ENCODE measurements at regions not wholly inside any gene's neighbourhood (a gene's known extent, or its start where the extent isn't known, plus 50 kb on each side); places are given as distances from the start of the nearest gene placed in this dataset.
"Not testable (repeated sequence)": the region's sequence is repeated elsewhere in the genome, so short reads cannot be mapped to it uniquely, and the experiment has no call there.

DNA sequence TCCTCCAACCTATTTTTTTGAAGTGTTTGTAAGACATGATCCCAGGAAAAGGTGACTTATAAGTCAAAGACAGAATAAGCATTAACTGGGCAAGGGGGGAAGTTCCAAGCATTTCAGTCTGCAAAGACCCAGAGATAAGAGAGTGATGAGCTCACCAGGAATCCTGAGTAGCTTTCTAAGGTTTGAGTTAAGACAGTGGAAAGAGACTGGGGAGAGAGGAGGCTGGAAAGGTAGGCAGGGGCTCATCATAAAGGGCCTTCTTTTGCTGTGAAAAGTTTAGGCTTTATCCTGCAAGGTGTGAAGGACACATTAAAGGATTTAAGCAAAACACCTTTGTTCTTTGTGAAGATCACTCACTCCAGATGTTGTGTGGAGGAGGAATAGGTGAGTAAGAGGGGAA is 438.8 kb downstream of the CHL1 start:
- DNase-seq (ENCODE audit: low read depth), result no peak

DNA sequence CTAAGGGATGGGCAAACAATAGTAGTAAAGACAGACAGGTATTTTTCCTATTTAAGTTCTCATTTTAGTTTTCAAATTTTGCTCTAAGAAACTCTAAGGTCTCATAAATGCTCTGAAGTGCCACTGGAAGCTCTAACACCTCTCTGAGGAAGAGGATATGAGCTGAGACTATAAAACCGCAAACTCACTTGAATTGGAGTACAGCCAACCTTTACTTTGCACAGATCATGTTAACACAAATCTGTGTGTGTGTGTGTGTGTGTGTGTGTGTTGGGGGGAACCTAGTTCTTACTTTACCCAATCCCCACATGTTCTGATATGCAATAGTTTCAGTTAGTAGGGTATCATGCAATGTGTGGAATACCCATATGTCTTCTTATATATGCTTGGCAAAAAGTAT is 446.8 kb downstream of the CHL1 start:
- no peak for DNase-seq (ENCODE audit: low read depth)

DNA sequence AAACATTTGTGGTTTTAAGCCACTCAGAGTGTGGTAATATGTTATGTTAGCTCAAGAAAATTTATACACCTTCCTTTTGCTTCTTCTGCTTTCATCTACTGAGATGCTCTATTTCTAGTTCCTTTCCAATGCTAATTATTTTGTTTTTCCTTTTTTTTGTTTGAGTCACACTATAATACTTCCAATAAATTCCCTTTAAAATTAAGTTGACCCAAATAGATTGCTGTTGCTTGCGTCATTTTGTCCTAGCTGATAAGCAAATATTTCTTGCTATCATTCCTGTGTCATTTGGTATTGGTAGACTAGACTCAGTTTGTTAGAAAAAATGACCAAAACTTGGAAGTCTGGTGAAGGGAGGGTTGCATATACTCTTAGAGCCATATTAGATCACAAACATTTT is 437.0 kb upstream of the CNTN6 start:
- DNase-seq (ENCODE audit: low read depth), result no peak

DNA sequence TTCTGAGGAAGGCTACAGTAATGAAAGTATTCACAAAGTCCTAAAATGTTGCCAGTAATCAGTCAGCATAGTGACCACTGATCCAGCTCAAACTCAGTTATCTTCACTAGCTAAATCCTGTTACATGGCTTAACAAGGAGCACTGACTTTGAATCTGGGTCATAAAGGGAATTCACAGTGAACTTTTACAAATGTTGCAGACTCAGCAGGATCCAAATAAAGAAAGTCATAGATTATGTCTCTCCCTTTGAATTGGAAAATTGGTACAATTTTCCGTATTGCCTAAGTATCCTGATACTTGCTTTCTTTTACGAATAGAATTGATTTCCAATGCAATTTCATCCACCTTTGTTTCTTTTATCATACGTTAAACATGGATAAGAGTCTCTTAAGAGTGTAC is 431.5 kb upstream of the CNTN6 start:
- no peak for DNase-seq (ENCODE audit: low read depth)

DNA sequence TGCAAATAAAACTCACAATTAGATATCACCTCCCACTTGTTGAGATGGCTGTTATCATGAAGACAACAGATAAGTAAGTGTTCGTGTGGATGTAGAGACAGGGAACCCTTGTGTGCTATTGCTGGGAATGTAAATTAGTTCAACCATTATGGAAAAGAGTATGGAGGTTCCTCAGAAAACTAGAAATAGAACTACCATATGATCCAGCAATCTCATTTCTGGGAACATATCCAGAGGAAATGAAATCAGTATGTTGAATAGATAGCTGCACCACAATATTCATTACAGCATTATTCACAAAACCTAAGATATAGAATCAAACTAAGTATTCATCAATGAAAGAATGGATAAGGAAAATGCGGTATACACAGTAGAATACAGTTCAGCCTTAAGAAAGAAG is 418.7 kb upstream of the CNTN6 start:
- DNase-seq (ENCODE audit: low read depth), result no peak

DNA sequence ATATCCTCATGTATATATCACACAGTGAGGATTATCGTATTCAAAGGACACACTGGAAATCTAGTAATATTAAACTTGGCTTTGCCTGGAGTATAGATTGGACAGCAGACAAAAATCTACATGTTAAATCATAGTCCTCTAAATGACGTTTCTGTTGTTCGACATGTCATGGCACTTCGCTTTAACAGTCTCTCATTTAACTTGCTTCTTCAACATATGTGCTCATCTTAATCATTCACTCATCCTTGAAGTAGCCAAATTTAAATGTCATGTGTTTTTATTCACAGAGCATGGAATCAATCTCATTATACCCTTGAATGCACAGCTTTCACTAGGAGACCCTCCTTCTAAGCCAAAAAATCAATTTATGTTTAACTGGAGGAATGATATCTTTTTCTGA is 417.0 kb upstream of the CNTN6 start:
- DNase-seq (ENCODE audit: low read depth), result no peak

DNA sequence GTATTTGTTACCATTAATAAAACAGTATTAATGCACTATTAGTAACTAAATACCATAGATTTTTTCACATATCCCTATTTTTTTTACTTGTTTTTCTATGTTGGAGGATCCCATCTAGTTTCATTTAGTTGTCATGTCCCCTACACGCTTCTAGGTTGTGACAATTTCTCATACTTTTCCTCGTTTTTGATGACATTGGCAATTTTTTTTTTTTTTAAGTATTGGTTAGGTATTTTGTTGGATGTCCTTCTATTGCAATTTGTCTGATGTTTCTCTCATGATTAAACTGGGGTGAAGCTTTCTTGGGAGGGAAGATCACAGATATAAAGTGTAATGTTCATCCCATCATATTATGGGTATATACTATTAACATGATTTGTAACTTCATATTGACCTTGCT is 409.1 kb upstream of the CNTN6 start:
- DNase-seq (ENCODE audit: low read depth), result no peak

DNA sequence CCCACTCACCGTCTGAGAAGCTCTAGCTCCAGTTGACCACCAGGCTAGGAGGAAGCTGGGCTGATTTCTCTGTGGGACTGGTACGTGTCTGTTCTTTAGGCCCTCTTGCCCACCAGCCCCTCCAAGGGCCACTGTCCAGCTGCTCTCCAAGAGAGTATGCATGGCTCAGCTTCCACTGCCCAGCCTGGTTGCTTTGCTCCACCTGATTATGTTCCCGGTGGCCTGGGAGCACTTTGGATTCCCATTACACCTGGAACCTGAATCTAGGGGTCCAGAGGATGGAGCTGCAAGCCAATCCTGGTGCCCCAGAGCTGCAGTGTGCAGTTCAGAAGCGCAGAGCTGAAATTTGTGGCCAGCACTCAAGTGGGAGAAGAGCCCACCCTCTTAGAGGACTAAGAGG is 402.1 kb upstream of the CNTN6 start:
- no peak for DNase-seq (ENCODE audit: low read depth)

DNA sequence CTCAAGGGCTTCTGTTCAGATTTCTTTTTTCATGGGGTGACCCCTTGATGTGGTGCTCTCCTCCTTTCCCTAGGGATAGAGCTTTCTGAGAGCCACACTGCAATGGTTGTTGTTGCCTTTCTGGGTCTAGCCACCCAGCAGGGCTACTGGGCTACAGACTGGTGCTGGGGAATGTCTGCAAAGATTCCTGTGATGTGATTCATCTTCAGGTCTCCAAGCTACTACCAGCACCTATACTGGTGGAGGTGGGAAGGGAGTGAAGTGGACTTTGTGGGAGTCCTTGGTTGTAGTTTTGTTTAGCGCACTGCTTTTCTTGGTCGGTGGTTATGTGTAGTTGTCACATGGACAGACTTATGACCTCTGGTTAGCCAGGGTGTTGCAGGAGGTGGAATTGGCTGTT is 392.3 kb upstream of the CNTN6 start:
- DNase-seq (ENCODE audit: low read depth), result no peak

DNA sequence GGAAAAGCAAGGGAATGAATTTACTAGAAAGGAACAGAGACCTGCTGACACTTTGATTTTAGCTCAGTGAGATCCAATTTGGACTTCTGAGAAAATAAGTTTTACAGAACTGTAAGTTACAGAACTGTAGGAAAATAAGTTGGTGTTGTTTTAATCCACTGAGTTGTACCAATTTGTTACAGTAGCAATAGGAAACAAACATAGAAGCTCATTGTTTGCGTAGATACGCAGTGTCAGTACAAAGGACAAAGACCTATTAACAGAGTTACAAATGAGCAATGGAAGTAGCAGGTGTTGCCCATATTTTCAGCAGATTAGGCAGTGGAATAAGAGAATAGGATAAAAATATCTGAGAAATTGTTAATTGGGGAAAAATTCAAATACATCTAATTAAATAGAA is 385.8 kb upstream of the CNTN6 start:
- DNase-seq (ENCODE audit: low read depth), result no peak

DNA sequence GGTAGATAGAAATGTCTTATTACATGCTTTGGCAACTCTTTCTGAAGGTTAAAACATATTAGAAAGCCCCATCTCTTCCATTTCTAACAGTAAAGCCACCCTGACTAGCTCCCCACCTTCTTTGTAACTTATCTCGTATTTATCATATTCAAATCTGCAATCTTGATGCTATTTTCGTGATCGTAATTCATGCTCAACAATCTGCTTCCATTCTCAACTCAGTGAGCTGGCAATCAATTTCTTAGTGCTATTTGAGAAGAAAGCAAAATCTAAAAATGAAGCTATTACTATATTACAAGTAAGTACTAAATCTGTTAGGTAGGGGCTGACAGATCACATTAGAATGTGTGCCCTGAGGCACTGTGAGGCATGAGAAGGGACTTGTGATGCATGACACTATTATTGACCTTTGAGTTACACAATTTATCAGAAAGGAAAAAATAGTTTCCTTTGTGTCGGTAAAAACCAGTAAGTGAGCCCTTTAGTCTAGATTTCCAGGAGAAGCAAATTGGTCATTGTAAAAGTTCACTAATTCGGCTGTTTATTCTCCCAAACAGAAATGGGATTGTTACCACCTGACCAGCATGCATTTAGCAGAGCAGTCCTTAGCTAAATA is 379.7 kb upstream of the CNTN6 start:
- no peak for DNase-seq (ENCODE audit: low read depth)

DNA sequence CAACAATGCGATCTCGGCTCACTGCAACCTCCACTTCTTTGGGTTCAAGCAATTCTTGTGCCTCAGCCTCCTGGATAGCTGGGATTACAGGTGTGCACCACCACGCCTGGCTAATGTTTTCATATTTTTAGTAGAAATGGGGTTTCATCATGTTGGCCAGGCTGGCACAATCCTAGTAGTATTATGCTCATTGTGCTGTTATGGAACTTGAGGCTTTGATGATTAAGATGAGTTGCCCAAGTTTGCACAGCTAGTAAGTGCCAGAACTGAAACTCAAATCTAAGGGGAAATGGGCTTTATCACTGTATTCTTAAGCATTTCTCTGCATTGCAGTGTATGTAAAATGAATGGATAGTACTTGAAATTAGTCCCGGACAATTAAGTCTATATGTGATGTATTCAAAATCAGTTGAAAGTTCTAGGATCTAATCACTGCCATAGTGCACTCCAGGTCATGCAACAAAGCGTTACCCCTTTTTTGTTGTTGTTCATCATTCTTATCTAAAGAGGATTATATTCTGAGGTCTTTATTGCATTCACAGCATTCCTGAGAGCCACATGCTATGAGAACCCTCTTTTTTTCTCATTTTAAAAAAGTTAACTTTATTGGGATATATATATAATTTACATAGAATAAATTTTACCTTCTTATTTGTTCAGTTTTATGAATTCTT is 378.7 kb upstream of the CNTN6 start:
- no peak for DNase-seq (ENCODE audit: low read depth)

DNA sequence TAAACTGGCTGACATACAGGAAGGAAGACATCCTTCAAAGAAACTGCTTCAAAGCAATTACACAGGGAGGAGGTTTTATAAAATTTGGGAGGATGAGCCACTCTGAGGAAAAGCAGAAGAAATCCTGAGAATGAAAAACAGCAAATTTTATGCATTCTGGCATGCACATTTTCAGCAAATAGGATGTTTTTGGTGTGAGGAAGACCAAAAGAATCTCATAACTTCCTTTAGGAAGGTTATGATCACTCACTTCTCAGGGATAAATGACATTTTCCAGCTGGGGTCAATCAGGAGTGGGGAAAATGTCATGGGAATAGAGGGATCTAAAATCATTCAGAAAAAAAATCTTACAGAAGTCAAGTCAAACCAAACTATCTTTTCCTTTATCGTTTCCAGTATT is 371.7 kb upstream of the CNTN6 start:
- DNase-seq (ENCODE audit: low read depth), result no peak

DNA sequence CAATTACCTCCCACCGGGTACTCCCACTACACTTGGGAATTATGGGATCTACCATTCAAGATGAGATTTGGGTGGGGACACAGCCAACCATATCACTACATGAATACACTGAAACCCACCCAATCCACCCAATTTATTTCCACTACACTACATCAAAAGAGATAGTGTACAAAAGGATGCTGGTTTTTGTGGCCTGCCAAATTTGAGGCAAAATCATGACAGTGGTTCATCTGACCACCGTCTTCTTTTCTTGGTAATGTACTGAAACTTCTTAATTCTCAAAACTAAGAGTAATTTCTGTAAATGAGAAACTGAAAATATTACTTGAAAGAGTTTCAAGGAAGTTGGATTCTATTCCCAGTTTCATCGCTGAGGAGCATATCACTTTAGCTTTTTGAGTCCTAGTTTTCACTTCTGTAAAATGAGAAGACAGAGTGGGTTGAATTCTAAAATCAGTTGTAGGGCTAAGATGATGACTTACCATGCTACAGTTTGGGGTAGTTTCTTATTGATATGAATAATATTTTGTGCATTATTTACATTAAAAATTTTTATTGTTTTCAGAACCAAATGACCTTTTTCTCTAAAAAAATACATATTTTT is 360.4 kb upstream of the CNTN6 start:
- DNase-seq (ENCODE audit: low read depth), result no peak

DNA sequence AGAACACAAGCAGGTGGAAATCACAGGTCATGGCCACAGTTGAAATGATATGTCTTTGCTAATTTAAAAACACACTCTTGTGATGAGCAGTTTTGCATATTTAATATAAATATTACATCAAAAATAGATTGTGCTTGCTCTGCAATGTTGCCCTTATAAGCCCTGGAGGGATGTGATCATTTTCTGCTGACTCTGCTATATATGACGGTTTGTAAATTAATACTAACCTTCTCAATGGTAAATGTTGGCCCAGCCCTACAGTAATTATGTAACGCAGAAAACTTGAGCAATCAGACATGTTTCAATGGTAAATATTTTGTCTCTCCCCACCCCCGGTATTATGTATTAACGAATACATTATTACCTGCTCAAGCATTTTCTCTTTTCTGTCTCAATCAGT is 359.5 kb upstream of the CNTN6 start:
- DNase-seq (ENCODE audit: low read depth), result no peak

DNA sequence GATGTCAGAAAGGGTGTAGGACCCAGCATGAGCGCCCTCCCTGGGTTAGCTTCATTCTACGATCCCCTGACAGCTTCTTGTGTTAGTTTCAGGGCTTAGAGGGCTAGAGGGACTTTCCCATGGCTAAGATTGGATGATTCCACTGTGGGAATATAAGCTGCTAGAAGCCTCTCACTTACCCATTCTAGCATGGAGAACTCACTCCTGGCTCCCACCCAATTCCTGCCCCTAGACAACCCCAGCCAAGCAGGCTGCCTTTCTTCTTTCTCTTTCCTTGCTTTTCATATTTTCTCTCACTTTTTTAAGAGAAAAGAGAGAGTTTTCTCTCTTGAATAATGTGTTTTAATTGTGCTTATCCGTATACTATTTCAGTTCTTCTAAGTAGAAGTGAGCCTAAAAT is 335.1 kb upstream of the CNTN6 start:
- no peak for DNase-seq (ENCODE audit: low read depth)

DNA sequence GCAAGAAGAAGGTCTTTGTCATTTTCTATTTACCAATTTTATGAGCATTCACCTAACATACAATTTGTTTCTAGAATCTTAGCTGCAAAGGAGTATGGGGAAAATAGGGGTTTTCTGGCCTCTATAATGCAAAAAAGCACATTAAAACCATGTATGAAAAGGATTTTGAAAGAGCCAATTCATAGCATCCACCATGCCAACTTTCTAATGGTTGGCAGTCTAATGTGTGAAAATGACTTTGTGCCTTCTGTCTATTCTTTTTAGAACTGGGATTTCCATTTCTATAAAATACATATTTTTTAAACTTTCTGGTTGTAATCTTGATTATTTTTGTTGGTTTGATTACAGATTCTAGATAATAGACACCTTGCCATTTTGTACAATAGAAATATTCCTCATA is 333.7 kb upstream of the CNTN6 start:
- no peak for DNase-seq (ENCODE audit: low read depth)

DNA sequence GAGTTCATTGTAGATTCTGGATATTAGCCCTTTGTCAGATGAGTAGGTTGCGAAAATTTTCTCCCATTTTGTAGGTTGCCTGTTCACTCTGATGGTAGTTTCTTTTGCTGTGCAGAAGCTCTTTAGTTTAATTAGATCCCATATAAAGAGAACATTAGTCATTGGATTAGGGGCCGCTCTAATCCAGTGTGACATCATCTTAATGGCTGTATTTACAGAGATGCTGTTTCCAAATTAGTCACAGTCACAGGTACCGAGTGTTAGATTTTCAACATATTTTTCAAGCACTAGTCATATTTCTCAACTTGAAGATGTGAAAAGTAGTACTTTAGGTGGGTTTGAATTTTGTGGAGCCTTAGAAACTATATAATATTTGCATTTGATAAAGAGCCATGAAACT is 319.4 kb upstream of the CNTN6 start:
- not testable (repeated sequence) for DNase-seq (ENCODE audit: low read depth)

DNA sequence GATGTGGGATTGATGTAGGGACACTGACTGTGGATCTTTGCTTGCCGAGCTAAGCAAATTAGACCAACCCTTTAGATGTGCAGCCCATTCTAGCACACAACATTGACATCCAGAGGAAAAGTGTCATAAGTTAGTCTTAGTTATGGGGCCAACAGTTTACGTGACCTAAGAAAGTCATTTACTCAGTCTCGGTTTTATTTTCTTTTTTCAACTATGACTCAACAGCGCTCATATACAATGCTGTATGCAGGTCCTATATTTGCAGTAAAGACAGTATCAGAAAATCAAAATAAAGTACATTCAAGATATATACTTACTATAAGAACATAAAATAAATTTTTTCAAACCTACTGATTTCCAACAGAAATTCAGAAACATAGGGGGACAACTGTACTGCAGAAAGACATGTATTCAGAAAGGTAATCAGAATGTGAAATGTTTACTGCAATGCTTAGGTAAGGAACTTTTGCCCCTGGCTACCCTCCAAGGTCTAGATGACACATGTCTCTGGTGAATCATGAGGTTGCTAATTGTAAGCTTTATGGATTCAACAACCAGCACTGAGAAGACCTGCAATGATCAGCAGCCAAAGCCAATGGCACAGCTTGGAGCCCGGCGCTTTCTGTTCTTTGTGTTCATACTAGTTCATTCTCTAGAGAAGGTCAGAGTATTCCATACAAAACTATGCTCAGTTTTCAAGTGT is 317.5 kb upstream of the CNTN6 start:
- DNase-seq (ENCODE audit: low read depth), result no peak

DNA sequence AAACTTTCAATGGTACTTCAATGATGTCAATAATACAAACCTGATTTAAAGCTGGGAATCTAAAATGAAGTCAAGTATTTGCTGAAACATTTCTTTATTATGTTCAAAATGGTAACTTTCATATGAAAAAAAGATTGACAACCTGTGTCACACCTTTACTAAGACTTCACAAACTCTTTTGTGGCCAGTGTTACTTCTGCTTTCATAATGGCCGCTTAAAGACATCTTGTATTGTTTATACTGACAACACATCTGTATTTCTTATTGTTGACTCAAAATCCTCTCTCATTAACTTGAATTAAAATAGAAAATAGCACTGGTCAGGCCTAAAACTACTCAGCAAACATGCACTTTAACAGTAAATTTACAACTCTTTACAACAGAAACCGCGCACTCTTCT is 312.3 kb upstream of the CNTN6 start:
- DNase-seq (ENCODE audit: low read depth), result no peak

DNA sequence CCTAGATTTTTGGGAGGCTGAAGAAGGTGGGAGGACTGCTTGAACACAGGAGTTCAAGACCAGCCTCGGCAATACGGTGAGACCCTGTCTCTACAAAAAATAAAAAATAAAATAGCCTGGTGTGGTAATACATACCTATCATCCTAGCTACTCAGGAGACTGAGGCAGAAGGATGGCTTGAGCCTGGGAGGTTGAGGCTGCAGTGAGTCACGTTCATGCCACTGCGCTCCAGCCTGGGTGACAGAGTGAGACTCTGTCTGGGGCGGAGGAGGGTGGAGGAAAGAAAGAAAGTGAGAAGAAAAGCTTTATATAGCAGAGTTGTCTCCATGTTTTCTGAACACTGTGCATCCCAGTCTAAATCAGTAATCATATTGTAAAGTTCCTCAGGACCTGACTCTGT is 301.4 kb upstream of the CNTN6 start:
- DNase-seq (ENCODE audit: low read depth), result no peak

DNA sequence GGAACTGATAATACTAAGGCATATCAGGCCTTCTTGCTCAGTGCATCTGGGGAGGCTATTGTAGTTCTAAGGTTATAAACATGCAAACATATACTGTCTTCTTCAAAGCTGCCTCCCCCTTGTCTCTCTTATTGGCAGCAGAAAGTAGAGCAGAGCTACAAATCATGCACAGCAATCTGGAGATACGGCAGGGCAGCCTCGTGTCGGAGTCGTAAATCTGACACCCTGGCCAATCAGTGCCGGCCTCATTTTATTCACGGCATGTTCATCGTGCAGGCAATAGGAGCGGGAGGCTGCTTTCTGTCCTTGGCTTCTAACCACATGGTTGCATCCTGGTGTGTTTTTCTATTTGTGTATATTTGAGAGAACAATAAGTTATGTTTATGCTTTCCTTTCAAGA is 300.2 kb upstream of the CNTN6 start:
- no peak for DNase-seq (ENCODE audit: low read depth)

DNA sequence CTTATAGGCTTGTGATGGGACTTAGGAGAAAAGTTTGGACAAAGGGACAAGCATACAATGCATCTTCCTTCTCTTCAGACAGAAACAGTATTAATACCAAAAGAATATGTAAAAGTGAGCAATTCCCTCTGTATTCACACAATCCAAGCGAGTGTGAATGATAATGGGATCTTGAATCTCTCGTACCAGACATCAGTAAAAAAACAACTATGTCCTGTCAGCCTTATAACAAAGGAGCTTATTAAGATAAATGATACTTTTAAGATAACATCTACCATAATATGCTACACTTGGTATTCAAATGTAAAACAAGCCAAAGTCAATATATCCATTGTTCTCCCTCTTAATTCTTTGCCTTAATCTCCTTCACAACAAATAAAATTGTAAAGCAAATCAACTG is 288.6 kb upstream of the CNTN6 start:
- no peak for DNase-seq (ENCODE audit: low read depth)

Measured in LHCN-M2 (cell line).